ENCODE measurements at regions not wholly inside any gene's neighbourhood (a gene's known extent, or its start where the extent isn't known, plus 50 kb on each side); places are given as distances from the start of the nearest gene placed in this dataset.

GRCh38 chr5:22985446-22985845 is 132.3 kb upstream of the CDH12 start:
- DNase-seq: no peak

DNA sequence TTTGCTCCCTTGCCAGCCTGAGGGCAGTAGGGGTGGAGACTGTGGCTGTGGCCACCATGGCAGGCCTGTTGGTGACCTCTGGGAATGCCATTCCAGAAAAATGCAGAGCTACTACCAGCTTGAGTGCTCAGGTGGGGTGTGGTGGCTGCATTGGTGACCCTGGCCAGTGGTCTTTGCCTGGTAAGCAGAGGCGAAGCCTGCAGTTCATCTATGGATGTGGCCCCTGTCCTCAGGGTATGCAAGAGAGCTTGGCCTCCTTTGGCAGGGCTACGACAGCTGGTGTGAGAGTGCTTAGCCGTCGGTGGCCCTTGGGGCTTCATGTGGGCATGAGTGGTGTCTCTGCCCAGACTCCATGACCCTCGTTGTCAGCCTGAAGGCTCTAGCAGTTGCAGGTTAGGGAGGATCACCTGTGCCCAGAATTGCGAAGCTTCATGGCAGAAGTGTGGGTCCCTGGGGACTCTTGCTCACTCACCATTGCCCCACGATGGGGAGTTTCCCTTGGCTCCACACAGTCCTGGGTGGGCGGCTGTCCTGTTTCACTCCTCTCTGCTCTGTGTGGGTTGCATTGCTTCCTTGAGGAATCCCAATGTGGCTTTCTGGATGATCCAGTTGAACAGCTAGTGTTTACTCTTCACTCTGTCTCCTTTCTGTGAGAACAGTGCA is 117.9 kb upstream of the CDH12 start:
- no peak for DNase-seq

DNA sequence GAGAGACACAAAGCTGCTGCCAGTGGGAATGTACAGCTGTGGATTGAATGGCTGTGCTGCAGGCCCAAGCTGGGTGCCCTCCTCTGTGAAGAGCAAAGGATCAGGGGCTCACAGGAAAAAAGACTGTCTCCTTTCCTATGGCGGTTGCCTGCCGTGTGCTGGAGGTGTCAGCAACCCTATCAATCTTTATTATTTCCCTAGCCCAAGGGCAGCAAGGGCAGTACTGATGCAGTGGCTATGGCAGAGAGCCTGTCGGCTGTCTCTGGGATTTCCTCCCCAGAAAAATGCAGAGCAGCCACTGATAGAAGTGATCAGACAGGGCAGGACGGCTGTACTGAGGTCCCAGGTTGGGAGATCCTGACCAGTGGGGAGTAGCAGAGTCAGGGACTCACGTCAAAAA is 117.3 kb upstream of the CDH12 start:
- no peak for DNase-seq

- no peak for DNase-seq
These were observed 115.2 kb upstream of the CDH12 start for GRCh38 chr5:22968386-22968785.

DNA sequence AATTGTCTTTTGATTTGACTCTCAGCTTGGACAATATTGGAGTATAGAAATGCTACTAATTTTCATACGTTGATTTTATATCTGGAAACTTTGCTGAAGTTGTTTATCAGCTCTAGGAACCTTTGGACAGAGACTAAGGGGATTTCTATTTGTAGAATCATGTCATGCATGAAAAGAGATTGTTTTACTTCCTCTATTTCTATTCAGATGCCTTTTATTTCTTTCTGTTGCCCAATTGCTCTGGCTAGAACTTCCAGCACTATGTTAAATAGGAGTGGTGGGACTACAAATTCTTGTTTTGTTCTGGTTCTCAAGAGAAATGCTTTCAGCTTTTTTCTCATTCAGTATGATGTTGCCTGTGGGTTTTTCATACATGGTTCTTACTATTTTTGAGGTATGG is 112.8 kb upstream of the CDH12 start:
- DNase-seq: no peak

GRCh38 chr5:22964632-22965031 is 111.5 kb upstream of the CDH12 start:
- no peak for DNase-seq

- DNase-seq: no peak
These were observed 105.5 kb upstream of the CDH12 start for GRCh38 chr5:22958462-22959262.

GRCh38 chr5:22947921-22948320 is 94.8 kb upstream of the CDH12 start:
- no peak for DNase-seq

DNA sequence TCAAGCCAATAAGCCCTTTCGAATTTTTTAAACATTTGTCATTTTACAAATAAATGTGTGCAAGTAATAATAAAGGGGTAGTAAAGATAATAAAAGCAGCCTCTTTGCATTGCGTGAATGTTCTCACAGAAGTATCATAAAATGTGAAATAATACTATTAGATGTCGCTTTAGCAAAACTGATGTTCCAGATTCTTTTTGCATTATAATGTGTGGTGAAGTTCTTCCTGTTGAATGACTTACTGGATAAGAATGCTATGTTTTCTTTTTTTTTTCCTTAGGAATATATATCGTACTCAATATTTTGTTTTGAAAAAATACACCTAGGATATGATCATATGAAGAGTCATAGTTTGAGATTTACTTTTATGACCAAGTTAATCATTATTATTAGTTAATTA is 85.2 kb upstream of the CDH12 start:
- no peak for DNase-seq

- DNase-seq: no peak
These were observed 75.8 kb upstream of the CDH12 start for GRCh38 chr5:22928821-22929482.

- DNase-seq: no peak
These were observed 73.4 kb upstream of the CDH12 start for GRCh38 chr5:22926574-22926973.

GRCh38 chr5:22918511-22918910 is 65.4 kb upstream of the CDH12 start:
- no peak for DNase-seq

- DNase-seq: no peak
These were observed 63.2 kb upstream of the CDH12 start for GRCh38 chr5:22916393-22916792.

DNA sequence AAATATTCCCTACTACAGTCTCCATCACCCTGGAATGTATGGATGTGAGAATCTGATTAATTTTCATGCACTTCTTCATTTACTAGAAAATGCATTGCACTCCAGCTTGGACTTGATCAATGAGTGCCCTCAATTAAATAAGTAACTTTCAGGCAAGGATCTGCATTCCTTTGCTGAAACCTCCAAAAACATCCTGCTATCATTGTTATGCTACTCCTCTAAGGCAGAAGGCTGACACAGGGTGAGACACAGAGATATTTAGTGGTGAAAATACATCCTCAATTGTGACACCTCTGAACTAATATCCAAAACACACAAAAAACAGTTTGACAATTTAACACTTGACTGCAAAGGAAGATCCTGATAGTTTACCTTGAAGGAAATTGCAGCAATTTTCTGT is 57.9 kb upstream of the CDH12 start:
- no peak for DNase-seq

DNA sequence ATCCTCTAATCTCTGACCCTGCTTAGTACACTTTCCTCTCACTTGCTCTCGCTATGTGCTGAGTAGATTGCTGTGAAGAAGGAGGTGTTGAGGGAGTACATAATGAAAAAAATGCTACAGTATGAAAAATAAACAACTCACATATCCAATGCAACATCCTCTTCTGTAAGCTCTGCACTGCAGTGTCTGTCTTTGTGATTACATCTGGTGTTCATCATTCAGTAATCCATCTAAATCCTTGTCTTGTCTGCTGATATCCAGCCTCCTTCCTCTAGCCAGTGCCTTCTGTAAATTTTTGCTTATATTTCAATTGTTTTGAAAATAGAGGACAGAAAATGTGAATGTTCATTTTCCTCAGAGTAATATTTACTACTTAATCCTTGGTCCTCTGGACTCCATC is 57.4 kb upstream of the CDH12 start:
- no peak for DNase-seq

DNA sequence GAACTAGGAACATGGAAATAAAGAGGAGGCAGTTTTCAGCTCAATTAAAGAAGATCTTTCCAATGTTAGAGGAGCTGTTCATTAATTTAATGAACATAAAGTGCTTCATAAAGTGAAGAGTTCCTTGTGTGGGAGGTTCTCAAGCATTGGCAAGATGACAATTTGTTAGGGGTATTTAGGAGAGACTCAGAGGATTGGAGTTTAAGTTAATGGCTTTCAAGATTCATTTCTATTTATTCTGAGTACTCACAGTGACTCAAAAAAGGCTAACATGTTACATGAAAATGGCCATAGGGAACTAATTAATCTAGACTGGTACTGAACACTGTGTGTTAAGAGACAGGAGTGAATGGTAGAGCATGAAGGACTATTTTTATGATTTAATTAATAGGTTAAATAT is 55.4 kb upstream of the CDH12 start:
- DNase-seq: no peak

- no peak for DNase-seq
These were observed 55.0 kb upstream of the CDH12 start for GRCh38 chr5:22908129-22908528.
